Mesendoderm (in vitro differentiated cells): ENCODE measurements at regions not wholly inside any gene's neighbourhood (a gene's known extent, or its start where the extent isn't known, plus 50 kb on each side); places are given as distances from the start of the nearest gene placed in this dataset.

Experiments
- DNase-seq: peaks from one replicate; pipeline ENCODE4 v3.0.0; 2013
- H2AK5ac ChIP-seq: 2 replicates; pipeline ENCODE4 v1.6.1; 2013; ENCODE audit warnings: low read length, inconsistent platforms
- H2BK120ac ChIP-seq: 2 replicates; pipeline ENCODE4 v1.6.1; 2013; ENCODE audit warnings: low read depth, mild to moderate bottlenecking, low read length, moderate library complexity, mixed read lengths
- H2BK15ac ChIP-seq: replicated peaks from 2 replicates; pipeline ENCODE4 v1.6.1; 2013; ENCODE audit warnings: low read depth, mild to moderate bottlenecking, moderate library complexity
- H2BK5ac ChIP-seq: 2 replicates; pipeline ENCODE4 v1.6.1; 2013; ENCODE audit warnings: low read length, inconsistent platforms
- H3K18ac ChIP-seq: 2 replicates; pipeline ENCODE4 v1.6.1; 2013; ENCODE audit warnings: mild to moderate bottlenecking, low read length, mixed read lengths
- H3K23ac ChIP-seq: one replicate; pipeline ENCODE4 v1.6.1; 2013; ENCODE audit warnings: low read length
- H3K27ac ChIP-seq: 2 replicates; pipeline ENCODE4 v1.5.1; 2013; ENCODE audit warnings: low read depth, mild to moderate bottlenecking, inconsistent platforms, low read length, moderate library complexity
- H3K27me3 ChIP-seq: 2 replicates; pipeline ENCODE4 v1.6.1; 2013; ENCODE audit warnings: low read length, control low read depth, mild to moderate bottlenecking, inconsistent platforms; ENCODE audit not compliant: insufficient read depth, poor library complexity
- H3K36me3 ChIP-seq: 2 replicates; pipeline ENCODE4 v1.6.1; 2013; ENCODE audit warnings: low read length, inconsistent platforms; ENCODE audit not compliant: control insufficient read depth, insufficient read depth
- H3K4ac ChIP-seq: one replicate; pipeline ENCODE4 v1.6.1; 2013; ENCODE audit warnings: low read depth, mild to moderate bottlenecking, low read length, moderate library complexity
- H3K4me1 ChIP-seq: 2 replicates; pipeline ENCODE4 v1.6.1; 2013; ENCODE audit warnings: low read depth, low read length, inconsistent platforms; ENCODE audit not compliant: control insufficient read depth
- H3K4me2 ChIP-seq: 2 replicates; pipeline ENCODE4 v1.6.1; 2013; ENCODE audit warnings: low read length
- H3K4me3 ChIP-seq: 2 replicates; pipeline ENCODE4 v1.5.1; 2013; ENCODE audit warnings: mild to moderate bottlenecking, low read length
- H3K56ac ChIP-seq: one replicate; pipeline ENCODE4 v1.6.1; 2013; ENCODE audit warnings: low read length
- H3K79me1 ChIP-seq: 2 replicates; pipeline ENCODE4 v1.6.1; 2013; ENCODE audit warnings: low read length, inconsistent platforms
- H3K79me2 ChIP-seq: 2 replicates; pipeline ENCODE4 v1.6.1; 2013; ENCODE audit warnings: mild to moderate bottlenecking, low read length; ENCODE audit not compliant: control insufficient read depth, insufficient read depth
- H3K9ac ChIP-seq: 2 replicates; pipeline ENCODE4 v1.6.1; 2013; ENCODE audit warnings: low read length, inconsistent platforms
- H4K5ac ChIP-seq: one replicate; pipeline ENCODE4 v1.6.1; 2013; ENCODE audit warnings: low read length
- H4K8ac ChIP-seq: one replicate; pipeline ENCODE4 v1.6.1; 2013; ENCODE audit warnings: low read depth, mild to moderate bottlenecking, control low read depth, low read length, moderate library complexity
- WGBS: extraction: QIAGEN DNeasy Blood & Tissue Kit; methylation state at CpG from one replicate; pipeline ENCODE4 v1.1.7; 2013; ENCODE audit warnings: low lambda C conversion rate, missing lambda C conversion rate; ENCODE audit not compliant: insufficient coverage; ENCODE audit errors: extremely low coverage; 5-methylcytosine and 5-hydroxymethylcytosine counted together

- Histone ChIP-seq H3K36me3 (no peaks in the 10 kb centered on the region), H3K4me3 (no peak overlapping the region), H2BK15ac (no peak overlapping the region), H2AK5ac (no peak overlapping the region), H2BK120ac (no peak overlapping the region), H3K23ac (no peak overlapping the region), H3K4me2 (no peak overlapping the region), H2BK5ac (no peak overlapping the region), H3K79me2 (no peaks in the 10 kb centered on the region), H3K9ac (no peak overlapping the region), H3K18ac (no peak overlapping the region), H3K79me1 (no peaks in the 10 kb centered on the region), H3K27ac (no peak overlapping the region), H3K56ac (no peak overlapping the region), H4K5ac (no peak overlapping the region), H3K4ac (no peak overlapping the region), H4K8ac (no peak overlapping the region), H3K4me1 (no peaks in the 10 kb centered on the region), H3K27me3 (no peaks in the 10 kb centered on the region)
- DNase-seq = no peak
- no CpG with 5 or more reads among the region's 1 CpG for WGBS
These were observed 683.6 kb upstream of the ARPP21 start for GRCh38 chr3:34955680-34956079.

DNA sequence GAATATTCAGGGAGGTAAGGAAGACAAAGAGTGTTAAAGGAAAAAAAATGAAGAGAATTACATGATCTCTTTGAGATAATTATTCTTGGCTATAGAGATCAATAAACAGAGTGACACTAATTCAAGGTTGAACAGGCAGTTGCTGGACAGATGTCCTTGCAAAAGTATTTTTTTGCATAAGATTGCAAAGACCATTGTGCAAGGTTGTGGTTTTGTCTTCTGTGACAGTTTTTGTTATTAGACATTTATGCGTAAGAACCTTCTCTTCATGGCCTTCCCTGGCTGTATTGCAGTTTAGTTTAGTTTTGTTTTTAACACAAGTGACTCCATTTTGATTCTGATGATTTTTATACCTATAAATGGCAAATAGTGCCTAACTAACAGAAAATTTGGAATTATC is 682.8 kb upstream of the ARPP21 start:
- H2BK120ac ChIP-seq = no peak overlapping the region
- H3K4me3 ChIP-seq = no peak overlapping the region
- H3K79me2 ChIP-seq = no peaks in the 10 kb centered on the region
- no peak overlapping the region for H3K56ac ChIP-seq
- H3K23ac ChIP-seq = no peak overlapping the region
- H3K4ac ChIP-seq = no peak overlapping the region
- no peaks in the 10 kb centered on the region for H3K79me1 ChIP-seq
- WGBS = no CpG with 5 or more reads among the region's 1 CpG
- H3K27me3 ChIP-seq = no peaks in the 10 kb centered on the region
- no peak overlapping the region for H4K8ac ChIP-seq
- DNase-seq = no peak
- H2AK5ac ChIP-seq = no peak overlapping the region
- H3K18ac ChIP-seq = no peak overlapping the region
- H2BK5ac ChIP-seq = no peak overlapping the region
- H3K36me3 ChIP-seq = no peaks in the 10 kb centered on the region
- no peak overlapping the region for H3K4me2 ChIP-seq
- no peak overlapping the region for H3K9ac ChIP-seq
- no peak overlapping the region for H2BK15ac ChIP-seq
- H3K27ac ChIP-seq = no peak overlapping the region
- no peak overlapping the region for H4K5ac ChIP-seq
- no peaks in the 10 kb centered on the region for H3K4me1 ChIP-seq

DNA sequence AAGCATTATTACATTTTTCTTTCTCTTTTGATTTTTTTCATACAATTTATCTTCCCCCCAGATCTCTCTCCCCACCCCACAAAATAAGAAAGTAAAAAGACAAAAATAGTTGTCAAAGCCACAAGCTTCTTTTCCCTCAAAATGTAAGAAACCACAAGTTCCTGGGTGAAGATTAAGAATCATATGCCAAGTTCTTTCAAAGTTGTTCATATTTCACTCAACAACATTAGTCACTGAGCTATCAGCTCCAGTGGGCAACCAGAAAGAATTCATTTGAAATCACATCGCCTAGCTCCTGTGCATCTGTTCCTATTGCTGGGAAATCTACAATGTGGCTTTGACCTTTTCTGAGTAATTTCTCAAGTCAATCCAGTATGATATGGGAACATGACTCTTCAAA is 681.6 kb upstream of the ARPP21 start:
- no peak for DNase-seq
- H4K5ac ChIP-seq = no peak overlapping the region
- WGBS = no CpG with 5 or more reads among the region's 1 CpG

GRCh38 chr3:34969513-34969912 is 669.8 kb upstream of the ARPP21 start:
- Histone ChIP-seq H3K36me3 (no peaks in the 10 kb centered on the region), H4K8ac (no peak overlapping the region), H2AK5ac (no peak overlapping the region), H3K4me1 (no peaks in the 10 kb centered on the region), H3K23ac (no peak overlapping the region), H3K79me1 (no peaks in the 10 kb centered on the region), H3K56ac (no peak overlapping the region), H4K5ac (no peak overlapping the region), H3K27me3 (peaks cover 2% of the 10 kb centered on the region), H3K9ac (no peak overlapping the region), H2BK15ac (no peak overlapping the region), H3K18ac (no peak overlapping the region), H3K27ac (no peak overlapping the region), H3K4ac (no peak overlapping the region), H3K4me3 (no peak overlapping the region), H3K4me2 (no peak overlapping the region), H2BK5ac (no peak overlapping the region), H2BK120ac (no peak overlapping the region), H3K79me2 (no peaks in the 10 kb centered on the region)
- no CpG with 5 or more reads among the region's 2 CpGs for WGBS
- DNase-seq = peak; percentile 11

More for the DNA sequence above, 681.6 kb upstream of the ARPP21 start:
- Histone ChIP-seq H2AK5ac (no peak overlapping the region), H3K4me2 (no peak overlapping the region), H3K27me3 (no peaks in the 10 kb centered on the region), H3K27ac (no peak overlapping the region), H3K79me1 (no peaks in the 10 kb centered on the region), H2BK120ac (no peak overlapping the region), H3K9ac (no peak overlapping the region), H3K56ac (no peak overlapping the region), H3K79me2 (no peaks in the 10 kb centered on the region), H2BK15ac (no peak overlapping the region), H3K4ac (no peak overlapping the region), H3K36me3 (no peaks in the 10 kb centered on the region), H3K4me1 (no peaks in the 10 kb centered on the region), H4K8ac (no peak overlapping the region), H3K4me3 (no peak overlapping the region), H3K23ac (no peak overlapping the region), H2BK5ac (no peak overlapping the region), H3K18ac (no peak overlapping the region)

- no peaks in the 10 kb centered on the region for H3K79me1 ChIP-seq
- no peak overlapping the region for H3K4ac ChIP-seq
- no peak overlapping the region for H2BK120ac ChIP-seq
- H3K4me2 ChIP-seq = no peak overlapping the region
- H4K5ac ChIP-seq = no peak overlapping the region
- H3K27ac ChIP-seq = no peak overlapping the region
- H2BK15ac ChIP-seq = no peak overlapping the region
- no peaks in the 10 kb centered on the region for H3K4me1 ChIP-seq
- no peak overlapping the region for H2BK5ac ChIP-seq
- no peak for DNase-seq
- no peak overlapping the region for H3K9ac ChIP-seq
- no peak overlapping the region for H3K23ac ChIP-seq
- H3K79me2 ChIP-seq = no peaks in the 10 kb centered on the region
- peaks cover 2% of the 10 kb centered on the region for H3K27me3 ChIP-seq
- no peaks in the 10 kb centered on the region for H3K36me3 ChIP-seq
- no peak overlapping the region for H4K8ac ChIP-seq
- no peak overlapping the region for H3K56ac ChIP-seq
- H2AK5ac ChIP-seq = no peak overlapping the region
- no peak overlapping the region for H3K4me3 ChIP-seq
- no peak overlapping the region for H3K18ac ChIP-seq
These were observed 666.8 kb upstream of the ARPP21 start for GRCh38 chr3:34972481-34972880.

DNA sequence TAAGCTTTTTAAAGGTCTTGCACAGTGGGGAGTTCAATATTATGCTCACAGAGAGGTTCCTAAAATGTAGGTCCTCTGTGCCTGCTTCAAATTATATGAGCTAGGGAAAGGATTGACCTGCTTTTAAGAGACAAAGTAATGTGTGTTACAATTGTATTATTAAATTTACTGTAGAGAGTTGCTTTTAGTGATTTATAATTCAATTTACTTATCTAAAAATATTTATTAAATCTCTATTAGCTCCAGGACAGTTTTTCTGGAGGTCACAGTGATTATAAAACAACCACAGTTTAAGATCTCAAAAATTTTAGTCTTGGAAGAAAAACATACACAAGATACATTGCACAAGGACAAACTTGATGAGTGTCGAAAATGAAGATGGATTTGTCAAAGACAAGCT is 665.7 kb upstream of the ARPP21 start:
- H3K27me3 ChIP-seq = peaks cover 2% of the 10 kb centered on the region
- H2BK15ac ChIP-seq = no peak overlapping the region
- no peaks in the 10 kb centered on the region for H3K79me2 ChIP-seq
- no peak overlapping the region for H3K4me2 ChIP-seq
- no peak overlapping the region for H3K56ac ChIP-seq
- no peak overlapping the region for H3K18ac ChIP-seq
- no peak overlapping the region for H3K23ac ChIP-seq
- no peak overlapping the region for H3K4me3 ChIP-seq
- H4K5ac ChIP-seq = no peak overlapping the region
- no peak for DNase-seq
- no CpG with 5 or more reads among the region's 1 CpG for WGBS
- no peak overlapping the region for H3K9ac ChIP-seq
- no peak overlapping the region for H2BK5ac ChIP-seq
- H2BK120ac ChIP-seq = no peak overlapping the region
- no peaks in the 10 kb centered on the region for H3K79me1 ChIP-seq
- no peak overlapping the region for H2AK5ac ChIP-seq
- H3K4ac ChIP-seq = no peak overlapping the region
- H3K27ac ChIP-seq = no peak overlapping the region
- no peaks in the 10 kb centered on the region for H3K4me1 ChIP-seq
- no peaks in the 10 kb centered on the region for H3K36me3 ChIP-seq
- no peak overlapping the region for H4K8ac ChIP-seq
